ENCODE measurements at regions not wholly inside any gene's neighbourhood (a gene's known extent, or its start where the extent isn't known, plus 50 kb on each side); places are given as distances from the start of the nearest gene placed in this dataset.
"Not testable (repeated sequence)": the region's sequence is repeated elsewhere in the genome, so short reads cannot be mapped to it uniquely, and the experiment has no call there.

DNA sequence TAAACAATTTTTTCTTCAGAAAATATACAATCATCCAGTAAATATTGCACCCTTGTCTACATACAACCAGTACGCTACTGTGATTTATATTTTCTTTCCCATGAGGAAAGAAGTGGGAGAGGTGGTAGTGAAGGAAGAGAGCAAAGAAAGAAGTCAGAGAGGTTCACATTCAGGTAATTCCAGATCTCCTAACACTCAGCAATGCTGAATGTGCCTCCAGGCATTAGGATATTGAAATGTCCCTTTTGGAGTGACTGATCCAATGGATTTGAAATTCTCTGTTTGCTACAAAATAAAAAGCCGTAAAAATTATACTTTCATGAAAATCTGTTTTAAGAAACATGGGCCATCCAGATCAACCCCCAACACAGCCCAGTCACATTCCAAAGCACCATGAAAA, 211.9 kb upstream of the NR3C2 start:
- no peak for DNase-seq

DNA sequence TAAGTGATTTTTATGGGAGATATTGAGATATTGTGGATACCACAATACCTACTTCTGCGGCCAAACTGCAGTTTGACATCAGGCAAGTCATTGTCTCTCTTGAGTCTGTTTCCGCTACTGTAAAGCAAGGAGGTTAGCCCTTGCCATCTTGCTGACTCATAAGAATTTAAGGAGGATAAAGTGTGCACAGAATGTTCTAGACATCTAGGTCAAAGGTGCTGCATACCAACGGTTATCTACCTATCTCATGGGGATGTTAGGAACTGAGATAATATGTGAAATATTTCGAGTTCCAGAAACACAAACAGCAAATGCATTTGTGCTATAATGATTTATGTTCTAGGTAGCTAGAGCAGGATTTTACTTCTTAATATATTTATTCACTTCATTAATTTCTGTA, 211.5 kb upstream of the NR3C2 start:
- no peak for DNase-seq

DNA sequence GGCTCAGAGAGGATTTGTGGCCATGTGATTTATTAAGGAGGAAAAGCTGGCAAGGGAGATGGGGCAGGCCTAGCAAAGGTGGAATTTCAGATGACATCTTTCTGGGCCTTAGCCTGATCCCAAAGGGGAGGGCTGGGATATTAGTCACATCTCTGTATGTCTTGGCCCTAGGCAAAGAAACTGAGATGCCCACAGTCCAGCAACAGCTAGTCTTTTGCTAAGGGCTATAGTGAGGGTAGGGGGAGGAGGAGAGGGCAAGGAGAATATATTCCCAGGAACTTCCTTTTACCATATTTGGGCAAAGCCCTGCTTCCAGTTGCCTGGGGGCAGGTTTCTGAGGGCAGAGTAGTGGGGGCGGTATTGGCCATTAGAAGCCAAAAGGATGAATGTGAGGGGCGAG, 209.8 kb upstream of the NR3C2 start:
- DNase-seq = no peak

DNA sequence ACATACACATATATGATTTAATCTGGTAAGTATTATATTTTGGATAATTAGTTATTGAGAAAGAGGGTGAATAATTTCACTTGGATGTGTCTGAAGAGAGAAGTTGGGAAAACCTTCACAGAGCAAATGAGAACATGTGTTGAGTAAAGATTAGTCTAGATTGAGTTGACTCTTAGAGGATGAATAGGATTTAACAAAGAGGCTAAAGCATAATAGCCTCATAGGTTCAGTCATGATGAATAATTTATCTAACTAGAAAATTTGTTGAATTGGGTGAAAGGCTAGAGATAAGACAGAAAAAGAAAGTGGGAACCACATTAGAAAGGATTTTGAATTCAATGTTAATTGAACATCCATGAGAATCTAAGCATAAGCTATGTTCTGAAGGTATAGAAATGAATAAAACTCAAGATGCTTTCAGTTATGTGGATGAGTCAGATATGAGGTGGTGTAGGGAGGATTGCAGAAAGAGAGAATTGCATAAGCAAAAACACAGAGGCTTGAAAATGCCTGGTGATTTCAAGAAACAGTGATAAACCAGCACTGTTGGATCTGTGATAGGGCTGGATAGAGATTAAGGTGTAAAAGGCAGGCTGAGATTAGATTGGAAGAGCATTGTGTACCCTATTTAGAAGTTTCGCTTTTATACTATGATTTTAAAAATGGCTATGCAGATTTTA, 207.6 kb upstream of the NR3C2 start:
- DNase-seq = no peak

DNA sequence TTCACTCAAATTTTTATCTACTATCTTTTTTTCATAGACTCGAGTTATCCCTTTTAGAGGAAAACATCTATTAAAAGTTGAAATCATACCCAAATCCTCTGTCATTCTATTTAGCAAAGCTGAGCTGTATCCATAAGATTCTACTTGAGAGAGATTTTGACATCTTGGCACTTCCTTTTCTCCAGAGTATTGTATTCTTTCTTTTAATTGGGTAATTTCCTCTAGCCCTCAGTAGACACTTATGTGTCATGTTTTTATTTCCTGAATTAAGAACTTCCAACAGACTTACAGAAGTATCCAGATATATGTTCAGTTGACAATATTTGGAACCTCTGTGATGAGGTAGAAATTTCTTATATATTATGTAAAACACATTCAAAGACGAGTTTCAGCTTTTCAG, 201.6 kb upstream of the NR3C2 start:
- DNase-seq = no peak

DNA sequence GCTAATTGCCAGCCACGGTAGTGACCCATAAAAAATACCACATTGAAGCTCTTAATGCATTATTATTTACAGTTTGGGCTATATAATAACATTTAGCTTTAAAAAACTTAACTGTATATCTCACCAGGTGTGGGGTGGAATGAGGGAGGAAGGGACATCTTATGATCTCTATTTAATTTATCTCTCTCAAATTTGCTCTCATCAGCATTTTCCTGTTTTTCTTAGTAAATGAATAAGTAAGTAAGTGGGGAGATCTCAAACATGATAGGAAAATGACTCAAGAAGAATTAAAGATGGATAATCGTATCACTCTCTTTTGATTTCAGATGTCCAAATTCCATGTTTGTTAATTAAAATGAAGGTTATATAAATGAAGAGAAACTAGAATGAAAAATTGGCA, 200.7 kb upstream of the NR3C2 start:
- no peak for DNase-seq

DNA sequence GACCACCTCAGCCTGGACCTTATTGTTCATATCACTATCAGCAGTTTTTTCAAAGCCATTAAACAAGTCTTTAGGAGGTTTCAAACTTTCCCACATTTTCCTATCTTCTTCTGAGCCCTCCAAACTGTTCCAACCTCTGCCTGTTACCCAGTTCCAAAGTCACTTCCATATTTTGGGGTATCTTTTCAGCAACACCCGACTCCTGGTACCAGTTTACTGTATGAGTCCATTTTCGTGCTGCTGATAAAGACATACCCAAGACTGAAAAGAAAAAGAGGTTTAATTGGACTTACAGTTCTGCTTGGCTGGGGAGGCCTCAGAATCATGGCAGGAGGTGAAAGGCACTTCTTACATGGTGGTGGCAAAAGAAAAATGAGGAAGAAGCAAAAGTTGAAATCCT, 195.9 kb upstream of the NR3C2 start:
- not testable (repeated sequence) for DNase-seq

DNA sequence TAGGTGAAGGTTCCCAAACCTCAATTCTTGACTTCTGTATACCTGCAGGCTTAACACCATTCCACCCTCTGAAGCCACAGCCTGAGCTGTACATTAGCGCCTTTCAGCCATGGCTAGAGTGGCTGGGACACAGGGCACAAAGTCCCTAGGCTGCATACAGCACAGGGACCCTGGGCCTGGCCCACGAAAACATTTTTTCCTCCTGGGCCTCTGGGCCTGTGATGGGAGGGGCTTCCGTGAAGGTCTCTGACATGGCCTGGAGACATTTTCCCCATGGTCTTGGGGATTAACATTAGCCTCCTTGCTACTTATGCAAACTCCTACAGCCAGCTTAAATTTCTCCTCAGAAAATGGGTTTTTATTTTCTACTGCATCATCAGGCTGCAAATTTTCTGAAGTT, 195.2 kb upstream of the NR3C2 start:
- not testable (repeated sequence) for DNase-seq

DNA sequence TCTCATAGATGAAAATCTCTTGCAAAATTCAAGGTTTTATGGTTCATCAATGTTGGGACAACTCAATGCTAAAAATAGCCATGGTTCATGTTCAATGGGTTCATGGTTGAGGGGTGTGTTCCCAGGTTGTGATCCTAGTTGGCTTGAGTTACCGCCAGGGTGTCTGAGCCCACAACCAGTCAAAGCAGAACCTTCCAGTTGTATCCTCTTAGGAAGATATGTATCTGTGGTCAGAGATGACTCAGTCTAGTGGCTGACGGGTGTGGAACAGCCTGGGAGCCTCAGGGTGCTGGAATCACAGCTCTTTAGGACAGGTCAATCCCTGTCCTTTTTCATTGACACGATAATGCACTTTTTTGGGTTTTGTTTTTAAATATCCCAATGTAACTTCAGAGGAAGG, 192.3 kb upstream of the NR3C2 start:
- no peak for DNase-seq

DNA sequence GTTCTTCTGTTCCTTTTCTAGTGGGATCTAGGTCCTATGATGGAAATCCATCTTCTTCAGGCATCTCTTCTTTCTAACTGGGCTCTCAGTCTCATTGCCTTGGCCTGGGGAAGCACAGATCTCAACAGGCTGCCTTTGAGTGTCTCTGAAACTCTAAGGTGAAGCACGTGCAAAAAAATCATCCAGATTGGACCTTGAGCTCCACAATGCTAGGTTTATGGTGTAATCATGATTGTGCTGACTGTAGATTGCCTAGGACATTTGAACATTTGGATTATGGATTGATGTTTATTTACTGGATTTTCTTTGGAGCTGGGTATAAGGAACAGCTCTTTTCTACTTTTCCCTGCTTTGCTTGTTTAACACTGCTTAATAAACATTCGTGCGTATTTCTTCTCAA, 191.5 kb upstream of the NR3C2 start:
- DNase-seq = no peak

DNA sequence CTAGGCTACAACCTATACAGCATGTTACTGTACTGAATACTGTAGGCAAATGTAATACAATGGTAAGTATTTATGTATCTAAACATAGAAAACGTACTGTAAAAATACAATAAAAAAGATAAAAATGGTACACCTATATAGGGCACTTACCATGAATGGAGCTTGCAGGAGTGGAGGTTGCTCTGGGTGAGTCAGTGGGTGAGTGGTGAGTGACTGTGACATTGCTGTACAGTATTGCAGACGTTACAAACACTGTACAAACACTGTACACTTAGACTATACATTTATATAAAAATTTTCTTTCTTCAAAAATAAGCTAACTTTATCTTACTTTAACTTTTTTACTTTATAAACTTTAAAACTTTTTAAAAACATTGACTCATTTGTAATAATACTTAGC, 190.3 kb upstream of the NR3C2 start:
- DNase-seq = no peak

DNA sequence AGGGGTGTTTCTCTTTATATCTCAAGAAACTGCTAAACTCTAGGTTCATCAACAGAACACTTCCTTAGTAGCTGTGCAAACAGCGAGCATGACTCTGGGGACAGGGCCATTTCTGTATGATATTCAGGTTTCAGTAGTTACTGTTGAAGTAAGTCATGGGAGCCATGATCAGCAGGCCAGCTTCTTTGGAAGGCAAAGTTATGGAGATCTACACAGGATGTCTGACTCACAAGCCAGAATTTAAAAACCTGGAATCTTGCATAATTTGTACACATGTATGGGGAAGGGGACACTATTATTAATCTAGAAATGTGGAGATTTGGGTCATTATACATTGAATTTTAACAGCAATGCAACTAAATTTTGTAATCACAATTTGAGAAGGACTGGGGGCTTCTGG, 187.8 kb upstream of the NR3C2 start:
- no peak for DNase-seq

DNA sequence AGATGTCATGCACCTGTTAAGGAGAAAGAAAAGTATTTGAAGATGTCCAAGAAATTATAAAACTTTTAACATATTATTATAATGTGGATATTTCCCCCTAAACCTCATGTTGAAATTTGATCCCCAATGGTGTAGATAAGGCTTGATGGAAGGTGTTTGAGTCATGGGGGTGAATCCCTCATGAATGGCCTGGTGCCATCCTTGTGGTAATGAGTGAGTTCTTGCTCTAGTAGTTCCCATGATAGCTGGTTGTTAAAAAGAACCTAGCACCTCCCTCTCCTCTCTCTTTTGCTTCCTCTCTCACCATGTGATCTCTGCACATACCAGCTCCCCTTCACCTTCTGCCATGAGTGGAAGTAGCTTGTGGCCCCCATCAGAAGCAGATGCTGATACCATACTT, 176.6 kb upstream of the NR3C2 start:
- no peak for DNase-seq

DNA sequence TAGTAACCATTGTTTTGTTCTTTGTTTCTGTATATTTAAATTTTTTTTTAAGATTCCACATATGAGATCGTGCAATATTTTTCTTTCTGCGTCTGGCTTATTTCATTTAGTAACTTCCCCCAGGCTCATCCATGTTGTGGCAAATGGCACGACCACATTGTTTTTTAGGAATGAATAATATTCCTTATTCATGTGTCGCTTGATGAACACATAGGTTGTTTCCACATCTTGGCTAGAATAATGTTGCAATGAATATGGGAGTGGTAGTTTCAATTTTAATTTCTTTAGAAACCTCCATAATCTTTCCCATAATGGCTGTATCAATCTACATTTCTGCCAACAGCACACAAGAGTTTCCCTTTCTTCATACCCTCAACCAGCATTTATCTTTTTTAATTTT, 166.8 kb upstream of the NR3C2 start:
- no peak for DNase-seq

DNA sequence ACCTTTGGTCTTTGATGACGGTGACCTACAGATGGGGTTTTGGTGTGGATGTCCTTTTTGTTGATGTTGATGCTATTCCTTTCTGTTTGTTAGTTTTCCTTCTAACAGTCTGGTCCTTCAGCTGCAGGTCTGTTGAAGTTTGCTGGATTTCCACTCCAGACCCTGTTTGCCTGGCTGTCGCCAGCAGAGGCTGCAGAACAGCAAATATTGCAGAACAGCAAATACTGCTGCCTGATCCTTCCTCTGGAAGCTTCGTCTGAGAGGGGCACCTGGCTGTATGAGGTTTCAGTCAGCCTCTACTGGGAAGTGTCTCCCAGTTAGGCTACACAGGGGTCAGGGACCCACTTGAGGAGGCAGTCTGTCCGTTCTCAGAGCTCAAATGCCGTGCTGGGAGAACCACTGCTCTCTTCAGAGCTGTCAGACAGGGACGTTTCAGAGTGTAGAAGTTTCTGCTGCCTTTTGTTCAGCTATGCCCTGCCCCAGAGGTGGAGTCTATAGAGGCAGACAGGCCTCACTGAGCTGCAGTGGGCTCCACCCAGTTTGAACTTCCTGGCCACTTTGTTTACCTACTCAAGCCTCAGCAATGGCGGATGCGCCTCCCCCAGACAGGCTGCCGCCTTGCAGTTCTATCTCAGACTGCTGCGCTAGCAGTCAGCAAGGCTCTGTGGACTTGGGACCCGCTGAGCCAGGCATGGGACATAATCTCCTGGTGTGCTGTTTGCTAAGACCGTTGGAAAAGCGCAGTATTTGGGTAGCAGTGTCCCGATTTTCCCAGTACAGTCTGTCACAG, 156.4 kb upstream of the NR3C2 start:
- not testable (repeated sequence) for DNase-seq

DNA sequence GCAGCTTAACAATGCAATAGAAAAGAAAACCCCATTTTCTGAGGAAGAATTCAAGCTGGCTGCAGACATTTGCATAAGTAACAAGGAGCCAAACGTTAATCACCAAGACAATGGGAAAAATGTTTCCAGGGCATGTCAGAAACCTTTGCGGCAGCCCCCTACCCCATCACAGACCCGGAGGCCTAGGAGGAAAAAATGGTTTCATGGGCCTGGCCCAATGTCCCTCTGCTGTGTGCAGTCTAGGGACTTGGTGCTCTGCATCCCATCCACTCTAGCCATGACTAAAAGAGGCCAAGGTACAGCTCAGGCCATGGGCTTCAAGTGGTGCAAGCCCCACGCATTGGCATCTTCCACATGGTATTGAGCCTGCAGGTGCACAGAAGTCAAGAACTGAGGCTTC, 147.0 kb upstream of the NR3C2 start:
- DNase-seq = no peak

DNA sequence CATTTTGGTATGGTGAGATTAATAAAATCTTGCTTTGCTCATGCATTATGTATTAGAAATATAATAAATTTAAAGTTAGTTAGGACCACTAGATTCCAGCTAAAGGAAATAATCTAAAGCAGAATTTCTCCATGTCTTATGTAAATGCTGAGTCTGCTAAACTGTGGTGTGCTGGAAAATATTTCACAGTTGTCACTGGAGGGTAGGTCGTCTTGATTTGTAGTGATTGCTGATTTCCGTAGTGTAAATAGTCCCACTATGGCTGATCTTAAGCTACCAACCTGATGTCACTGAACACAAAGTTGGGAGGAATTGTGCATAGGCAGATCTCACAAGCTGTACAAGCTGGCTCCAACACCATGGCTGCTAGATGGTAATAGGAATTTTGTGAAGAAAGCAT, 133.4 kb upstream of the NR3C2 start:
- DNase-seq = no peak

DNA sequence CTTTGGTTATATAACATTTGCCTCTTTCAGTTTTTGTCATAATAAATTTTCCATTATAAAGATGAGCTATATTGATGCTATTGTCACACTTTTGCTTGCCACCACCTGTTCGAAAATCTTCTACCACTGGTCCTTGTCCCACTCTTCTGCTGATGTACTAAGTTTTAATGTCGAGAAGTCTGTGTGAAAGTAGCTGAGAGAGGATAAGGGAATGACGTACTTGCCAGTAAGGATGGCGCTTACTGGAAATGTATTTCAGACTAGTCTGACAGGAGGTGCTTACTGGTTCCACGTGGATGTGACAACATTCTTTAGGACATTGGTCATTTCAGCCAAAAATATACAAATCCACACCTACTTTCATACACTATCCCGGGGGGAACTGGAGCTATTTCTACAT, 132.7 kb upstream of the NR3C2 start:
- no peak for DNase-seq

DNA sequence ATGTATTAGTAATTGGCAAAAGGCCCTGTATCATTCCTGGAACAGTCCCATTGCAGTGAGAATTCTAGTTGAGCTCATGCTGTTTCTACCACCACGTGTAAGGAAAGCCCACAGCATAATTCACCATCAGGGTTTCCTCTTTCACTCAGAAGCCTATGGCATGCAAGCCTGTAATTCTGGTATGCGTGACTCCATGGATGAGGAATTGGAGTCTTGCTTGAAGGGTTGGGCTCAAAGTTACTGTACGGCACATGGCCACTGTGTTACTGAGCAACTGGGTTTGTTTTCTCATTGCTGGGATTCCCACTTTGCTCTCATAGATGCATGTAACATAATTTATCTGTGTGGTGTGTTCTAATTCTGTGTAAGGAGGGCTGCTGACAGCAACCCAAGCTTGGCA, 132.3 kb upstream of the NR3C2 start:
- DNase-seq = no peak

DNA sequence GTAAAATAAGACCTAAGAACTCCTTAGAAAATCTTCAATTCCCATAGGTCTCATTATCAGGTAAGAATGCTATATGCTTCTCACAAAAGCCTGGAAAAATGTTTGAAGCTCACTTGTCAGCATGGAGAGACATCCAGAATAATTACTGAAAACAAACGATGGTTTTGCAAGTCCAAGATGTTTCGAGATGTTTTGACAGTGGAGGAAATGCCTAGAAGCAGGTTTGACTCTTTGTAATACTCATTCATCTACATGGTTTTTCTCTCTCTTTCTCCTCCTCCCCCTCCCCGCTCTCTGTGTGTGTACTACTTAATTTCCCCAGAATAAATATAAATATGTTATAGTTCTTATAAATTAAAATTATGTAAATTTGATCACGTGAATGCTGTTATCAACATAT, 131.9 kb upstream of the NR3C2 start:
- no peak for DNase-seq

DNA sequence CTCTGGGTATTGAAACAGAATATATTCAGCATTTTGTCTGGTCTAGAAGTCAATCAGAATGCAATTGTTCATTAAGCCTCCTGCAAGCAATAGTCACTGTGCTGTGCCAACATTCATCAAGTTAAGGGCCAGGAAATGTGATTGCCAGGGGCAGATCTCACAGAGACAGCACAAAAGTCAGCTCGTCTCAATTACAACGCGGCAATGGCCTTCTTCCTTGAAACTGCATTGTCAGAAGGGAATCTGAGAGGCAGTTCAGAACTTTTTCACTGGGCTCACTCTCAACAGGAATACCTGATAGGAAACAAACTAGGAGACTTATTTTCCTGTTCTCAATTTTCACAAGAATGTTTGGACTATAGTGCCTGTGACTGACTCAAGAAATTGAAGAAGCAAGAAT, 131.1 kb upstream of the NR3C2 start:
- DNase-seq = no peak

DNA sequence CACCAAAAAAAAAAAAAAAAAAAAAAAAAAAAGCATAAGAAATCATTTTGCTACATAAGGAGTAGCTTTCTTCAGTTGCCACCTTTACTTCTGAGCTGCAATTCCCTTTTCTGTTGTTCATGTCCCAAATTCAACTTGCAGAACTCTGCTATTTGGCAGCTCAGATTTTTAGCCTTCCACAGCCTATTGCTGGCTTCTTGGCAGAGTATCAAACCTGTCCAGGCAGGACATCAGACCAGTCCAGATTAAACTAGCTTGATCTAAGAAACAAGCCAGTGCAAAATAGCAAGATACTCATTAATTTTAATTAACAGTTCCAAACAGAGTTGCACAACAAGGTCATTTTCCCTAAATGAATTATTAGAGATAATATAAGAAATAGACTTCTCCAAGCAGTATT, 123.6 kb upstream of the NR3C2 start:
- DNase-seq = peak in 16 of 51 donors; percentile 0 to 31 (median 4)

DNA sequence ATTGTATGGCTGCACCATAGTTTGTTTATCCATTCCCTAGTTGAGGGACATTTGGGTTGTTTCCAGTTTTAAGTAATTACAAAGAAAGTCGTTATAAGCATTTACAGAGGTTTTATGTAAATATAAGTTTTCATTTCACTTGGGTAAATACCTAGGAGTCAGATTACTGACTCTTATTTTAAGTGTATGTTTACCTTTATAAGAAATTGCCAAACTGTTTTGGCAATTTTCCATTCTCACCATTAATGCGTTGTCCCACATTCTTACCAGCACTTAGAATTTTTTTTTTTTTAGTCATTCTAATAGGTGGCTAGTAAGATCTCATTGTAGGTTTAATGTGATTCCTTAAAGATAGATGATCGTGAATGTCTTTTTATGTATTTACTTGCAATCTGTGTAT, 121.5 kb upstream of the NR3C2 start:
- DNase-seq = no peak

DNA sequence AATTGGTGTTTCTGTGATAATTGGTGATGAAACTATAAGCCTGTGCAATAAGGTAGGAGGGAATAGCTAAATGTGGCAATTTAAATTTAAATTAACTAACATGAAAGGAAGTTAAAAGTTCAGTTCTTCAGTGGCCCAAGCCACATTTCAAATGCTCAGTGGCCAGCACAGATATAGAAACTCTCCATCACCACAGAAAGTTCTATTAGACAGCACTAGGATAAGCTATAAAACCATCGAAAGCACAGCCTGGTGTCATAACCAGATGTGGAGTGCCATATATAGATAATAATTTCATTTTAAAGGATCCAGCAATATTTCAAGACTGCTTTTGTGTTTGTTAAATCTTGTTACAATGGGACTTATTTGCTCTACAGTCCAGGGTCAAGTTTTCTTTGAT, 119.3 kb upstream of the NR3C2 start:
- no peak for DNase-seq

Data from hypothalamus (tissue), 51 donors.